ENCODE measurements at regions not wholly inside any gene's neighbourhood (a gene's known extent, or its start where the extent isn't known, plus 50 kb on each side); places are given as distances from the start of the nearest gene placed in this dataset.

GRCh38 chr11:130615561-130615960, 167.1 kb downstream of the ADAMTS15 start:
- POLR2A ChIA-PET, result no interaction called here
- Mint-ChIP-seq H3K4me1 (no peaks in the 10 kb centered on the region), H3K9me3 (peaks cover 0 to 4% (median 0%) of the 10 kb centered on the region in 9 donors), H3K27ac (no peak overlapping the region), H3K36me3 (no peaks in the 10 kb centered on the region), H3K27me3 (peaks cover 0 to 9% (median 0%) of the 10 kb centered on the region in 5 donors), H3K4me3 (no peak overlapping the region)
- no peak for DNase-seq
- no peak for ATAC-seq

- no peak overlapping the region for H3K4me3 Mint-ChIP-seq
- POLR2A ChIA-PET, result no interaction called here
- no peaks in the 10 kb centered on the region for H3K36me3 Mint-ChIP-seq
- peaks cover 1 to 14% (median 1%) of the 10 kb centered on the region in 5 donors for H3K27me3 Mint-ChIP-seq
- DNase-seq (no peak), ATAC-seq (no peak)
- no peaks in the 10 kb centered on the region for H3K4me1 Mint-ChIP-seq
- H3K9me3 Mint-ChIP-seq, result peaks cover 0 to 4% (median 0%) of the 10 kb centered on the region in 9 donors
- H3K27ac Mint-ChIP-seq, result no peak overlapping the region
These were observed 168.1 kb downstream of the ADAMTS15 start for GRCh38 chr11:130616573-130616972.

GRCh38 chr11:130617001-130617400, 168.6 kb downstream of the ADAMTS15 start:
- Mint-ChIP-seq H3K9me3 (peaks cover 0 to 4% (median 0%) of the 10 kb centered on the region in 9 donors), H3K27me3 (peaks cover 4 to 18% (median 5%) of the 10 kb centered on the region in 5 donors), H3K4me1 (no peaks in the 10 kb centered on the region), H3K27ac (no peak overlapping the region), H3K4me3 (no peak overlapping the region), H3K36me3 (no peaks in the 10 kb centered on the region)
- ATAC-seq (no peak), DNase-seq (no peak)
- POLR2A ChIA-PET, result no interaction called here

GRCh38 chr11:130620548-130620947, 172.1 kb downstream of the ADAMTS15 start:
- no peak overlapping the region for H3K27ac Mint-ChIP-seq
- DNase-seq (no peak), ATAC-seq (no peak)
- H3K4me3 Mint-ChIP-seq, result no peak overlapping the region
- no peaks in the 10 kb centered on the region for H3K36me3 Mint-ChIP-seq
- peaks cover 0 to 4% (median 0%) of the 10 kb centered on the region in 9 donors for H3K9me3 Mint-ChIP-seq
- POLR2A ChIA-PET, result no interaction called here
- H3K27me3 Mint-ChIP-seq, result peaks cover 5 to 38% (median 16%) of the 10 kb centered on the region in 5 donors
- H3K4me1 Mint-ChIP-seq, result no peaks in the 10 kb centered on the region

GRCh38 chr11:130622141-130622542, 173.7 kb downstream of the ADAMTS15 start:
- DNase-seq (no peak), ATAC-seq (no peak)
- H3K4me3 Mint-ChIP-seq, result no peak overlapping the region
- no peaks in the 10 kb centered on the region for H3K4me1 Mint-ChIP-seq
- no peaks in the 10 kb centered on the region for H3K36me3 Mint-ChIP-seq
- H3K9me3 Mint-ChIP-seq, result peaks cover 0 to 4% (median 0%) of the 10 kb centered on the region in 9 donors
- POLR2A ChIA-PET, result no interaction called here
- peaks cover 5 to 38% (median 19%) of the 10 kb centered on the region in 5 donors for H3K27me3 Mint-ChIP-seq
- H3K27ac Mint-ChIP-seq, result no peak overlapping the region

- DNase-seq (no peak), ATAC-seq (no peak)
- peaks cover 0 to 4% (median 0%) of the 10 kb centered on the region in 9 donors for H3K9me3 Mint-ChIP-seq
- POLR2A ChIA-PET, result no interaction called here
- H3K36me3 Mint-ChIP-seq, result no peaks in the 10 kb centered on the region
- H3K27ac Mint-ChIP-seq, result no peak overlapping the region
- no peaks in the 10 kb centered on the region for H3K4me1 Mint-ChIP-seq
- H3K27me3 Mint-ChIP-seq, result peaks cover 5 to 38% (median 19%) of the 10 kb centered on the region in 5 donors
- H3K4me3 Mint-ChIP-seq, result no peak overlapping the region
These were observed 175.5 kb downstream of the ADAMTS15 start for GRCh38 chr11:130623670-130624668.

- H3K27ac Mint-ChIP-seq, result no peak overlapping the region
- H3K4me3 Mint-ChIP-seq, result no peak overlapping the region
These were observed 176.6 kb downstream of the ADAMTS15 start for GRCh38 chr11:130624971-130625544.

GRCh38 chr11:130625578-130626306, 177.3 kb downstream of the ADAMTS15 start:
- Mint-ChIP-seq H3K9me3 (no peaks in the 10 kb centered on the region), H3K27ac (no peak overlapping the region), H3K27me3 (peaks cover 5 to 28% (median 19%) of the 10 kb centered on the region in 5 donors), H3K4me1 (no peaks in the 10 kb centered on the region), H3K36me3 (no peaks in the 10 kb centered on the region), H3K4me3 (no peak overlapping the region)
- ATAC-seq (no peak), DNase-seq (no peak)
- POLR2A ChIA-PET, result no interaction called here

More at GRCh38 chr11:130624971-130625544, 176.6 kb downstream of the ADAMTS15 start:
- Mint-ChIP-seq H3K4me1 (no peaks in the 10 kb centered on the region), H3K36me3 (no peaks in the 10 kb centered on the region), H3K27me3 (peaks cover 5 to 31% (median 19%) of the 10 kb centered on the region in 5 donors), H3K9me3 (peaks cover 0 to 4% (median 0%) of the 10 kb centered on the region in 9 donors)
- DNase-seq, result no peak
- POLR2A ChIA-PET, result no interaction called here
- ATAC-seq, result no peak

GRCh38 chr11:130629039-130629438, 180.6 kb downstream of the ADAMTS15 start:
- ATAC-seq, result no peak
- peaks cover 0 to 6% (median 4%) of the 10 kb centered on the region in 5 donors for H3K27me3 Mint-ChIP-seq
- DNase-seq, result no peak
- H3K36me3 Mint-ChIP-seq, result no peaks in the 10 kb centered on the region
- H3K9me3 Mint-ChIP-seq, result no peaks in the 10 kb centered on the region
- POLR2A ChIA-PET, result no interaction called here
- no peak overlapping the region for H3K4me3 Mint-ChIP-seq
- no peaks in the 10 kb centered on the region for H3K4me1 Mint-ChIP-seq
- no peak overlapping the region for H3K27ac Mint-ChIP-seq

GRCh38 chr11:130631119-130631518, 182.7 kb downstream of the ADAMTS15 start:
- no peak for ATAC-seq
- H3K4me1 Mint-ChIP-seq, result no peaks in the 10 kb centered on the region
- H3K36me3 Mint-ChIP-seq, result no peaks in the 10 kb centered on the region
- POLR2A ChIA-PET, result no interaction called here
- H3K27ac Mint-ChIP-seq, result no peak overlapping the region
- H3K9me3 Mint-ChIP-seq, result no peaks in the 10 kb centered on the region
- no peak for DNase-seq
- peaks cover 0 to 7% (median 0%) of the 10 kb centered on the region in 5 donors for H3K27me3 Mint-ChIP-seq
- H3K4me3 Mint-ChIP-seq, result no peak overlapping the region

GRCh38 chr11:130633466-130633865, 185.0 kb downstream of the ADAMTS15 start:
- POLR2A ChIA-PET, result no interaction called here
- ATAC-seq (no peak), DNase-seq (no peak)
- Mint-ChIP-seq H3K27me3 (peaks cover 0 to 10% (median 0%) of the 10 kb centered on the region in 5 donors), H3K9me3 (no peaks in the 10 kb centered on the region), H3K4me1 (no peaks in the 10 kb centered on the region), H3K4me3 (no peak overlapping the region), H3K27ac (no peak overlapping the region), H3K36me3 (no peaks in the 10 kb centered on the region)

- Mint-ChIP-seq H3K36me3 (no peaks in the 10 kb centered on the region), H3K4me1 (no peaks in the 10 kb centered on the region), H3K4me3 (no peak overlapping the region), H3K27ac (no peak overlapping the region), H3K9me3 (no peaks in the 10 kb centered on the region), H3K27me3 (peaks cover 0 to 10% (median 0%) of the 10 kb centered on the region in 5 donors)
- no peak for ATAC-seq
- no peak for DNase-seq
- POLR2A ChIA-PET, result no interaction called here
These were observed 185.7 kb downstream of the ADAMTS15 start for GRCh38 chr11:130634186-130634585.
